GM18508 (cell line): ENCODE measurements at regions not wholly inside any gene's neighbourhood (a gene's known extent, or its start where the extent isn't known, plus 50 kb on each side); places are given as distances from the start of the nearest gene placed in this dataset.
"Not testable (repeated sequence)": the region's sequence is repeated elsewhere in the genome, so short reads cannot be mapped to it uniquely, and the experiment has no call there.

ENCODE experiments used
- ATAC-seq: cut with Tn5 transposase; IDR thresholded peaks from one replicate; pipeline ENCODE4 v1.9.1; 2021; ENCODE audit warnings: moderate number of reproducible peaks; ENCODE audit not compliant: insufficient read depth, unreplicated experiment

GRCh38 chr13:56659041-56659471 lies 481.7 kb upstream of the PRR20A start:
- ATAC-seq, result no peak

DNA sequence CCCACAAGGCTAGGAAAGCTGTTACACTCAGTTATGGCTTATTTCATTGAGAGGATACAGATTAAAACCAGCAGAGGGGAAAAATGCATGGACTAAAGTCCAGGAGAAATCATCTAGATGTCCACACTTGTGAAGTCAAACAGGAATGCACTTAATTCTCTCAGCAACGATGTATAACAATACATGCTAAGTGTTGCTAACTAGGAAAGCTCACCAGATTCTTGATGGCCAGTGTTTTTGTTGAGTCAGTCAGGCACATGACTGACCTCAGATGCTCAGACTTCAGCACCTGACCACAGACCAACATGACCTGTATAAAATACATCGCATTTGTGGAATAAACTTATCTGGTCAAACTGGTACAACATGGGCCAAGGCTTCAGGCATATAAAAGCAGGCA lies 470.2 kb upstream of the PRR20A start:
- no peak for ATAC-seq

- no peak for ATAC-seq
Measured at GRCh38 chr13:56681404-56681803, 459.3 kb upstream of the PRR20A start.

DNA sequence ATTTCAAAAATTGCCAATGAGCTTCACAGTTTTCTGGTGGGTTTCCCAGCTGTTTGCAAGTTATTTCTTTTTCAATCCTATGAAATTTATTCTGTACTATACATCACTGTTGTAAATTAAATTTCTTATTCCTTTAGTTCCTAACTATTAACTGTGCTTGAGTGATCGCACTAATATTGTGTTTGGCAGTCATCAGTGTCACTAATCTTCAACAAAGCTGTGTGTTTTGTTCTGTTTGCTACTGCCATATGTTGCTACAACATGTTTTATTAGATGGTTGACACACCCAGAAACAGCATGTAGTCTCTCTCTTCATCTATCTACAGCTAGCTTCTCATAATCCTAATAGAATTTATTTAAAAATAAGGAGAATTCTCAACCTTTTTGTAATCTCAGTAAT lies 453.6 kb upstream of the PRR20A start:
- ATAC-seq, result no peak

DNA sequence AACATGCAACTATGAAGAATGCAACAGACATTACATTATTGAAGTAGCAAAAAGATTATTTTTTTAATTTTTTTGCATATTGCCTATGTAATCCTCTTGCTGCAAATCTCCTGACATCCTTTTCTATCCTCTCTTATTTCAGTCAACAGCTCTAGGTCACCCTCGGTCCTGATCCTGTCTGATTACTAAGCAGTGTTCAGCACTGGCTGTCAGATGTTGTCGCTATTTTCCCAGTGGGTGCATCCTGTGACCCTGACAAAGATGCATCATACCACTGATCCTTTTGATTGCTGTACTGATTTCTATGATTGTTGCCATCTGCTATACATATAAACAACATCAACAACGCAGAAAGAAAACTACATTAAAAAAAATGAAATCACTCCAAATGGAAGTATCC lies 443.7 kb upstream of the PRR20A start:
- no peak for ATAC-seq

DNA sequence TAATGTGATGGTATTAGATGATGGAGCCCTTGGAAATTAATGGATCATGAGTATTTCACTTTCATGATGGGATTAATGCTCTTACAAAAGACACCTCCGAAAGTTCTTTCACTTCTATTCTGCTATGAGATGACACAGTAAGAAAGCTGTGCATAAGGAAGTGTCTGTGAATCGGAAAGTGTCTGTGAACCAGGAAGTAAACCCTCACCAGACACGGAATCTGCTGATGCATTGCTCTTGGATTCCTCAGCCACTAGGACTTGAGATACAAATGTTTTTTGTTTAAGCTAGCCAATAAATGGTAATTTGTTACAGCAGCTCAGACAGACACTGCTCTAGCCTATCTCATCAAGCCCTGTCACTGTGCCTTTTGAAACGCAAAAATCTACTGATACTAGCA lies 440.4 kb upstream of the PRR20A start:
- no peak for ATAC-seq

DNA sequence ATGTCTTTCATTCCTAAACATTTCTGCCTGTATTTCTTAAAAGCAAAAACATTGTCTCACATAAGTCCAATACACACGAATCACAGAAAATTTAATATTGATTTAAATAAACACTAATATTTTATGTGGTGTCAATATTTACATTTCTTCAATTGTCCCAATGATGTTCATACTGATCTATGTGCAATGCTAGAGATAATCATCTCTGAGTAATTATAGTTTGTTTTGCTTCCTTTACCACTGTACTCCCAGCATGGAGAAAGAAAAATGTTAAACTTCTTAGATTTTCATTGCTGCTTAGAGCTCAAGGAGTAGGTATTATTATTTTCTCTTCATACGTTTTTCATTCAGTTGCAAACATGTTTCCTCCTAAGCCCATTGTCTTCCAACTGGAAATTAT lies 434.2 kb upstream of the PRR20A start:
- no peak for ATAC-seq

DNA sequence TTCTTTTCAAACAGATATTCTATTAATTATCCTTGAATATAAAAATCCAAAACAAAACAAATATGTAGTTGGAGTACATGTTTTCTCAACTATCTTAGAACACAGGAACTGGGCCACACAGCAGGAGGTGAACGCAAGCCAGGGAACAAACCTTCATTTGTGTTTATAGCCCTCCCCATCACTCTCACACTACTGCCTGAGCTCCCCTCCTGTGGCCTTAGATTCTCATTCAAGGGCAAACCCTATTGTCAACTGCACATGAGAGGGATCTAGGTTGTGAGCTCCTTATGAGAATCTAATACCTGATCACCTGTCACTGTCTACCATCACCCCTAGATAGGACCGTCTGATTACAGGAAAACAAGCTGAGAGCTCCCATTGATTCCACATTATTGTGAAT lies 427.1 kb upstream of the PRR20A start:
- no peak for ATAC-seq

DNA sequence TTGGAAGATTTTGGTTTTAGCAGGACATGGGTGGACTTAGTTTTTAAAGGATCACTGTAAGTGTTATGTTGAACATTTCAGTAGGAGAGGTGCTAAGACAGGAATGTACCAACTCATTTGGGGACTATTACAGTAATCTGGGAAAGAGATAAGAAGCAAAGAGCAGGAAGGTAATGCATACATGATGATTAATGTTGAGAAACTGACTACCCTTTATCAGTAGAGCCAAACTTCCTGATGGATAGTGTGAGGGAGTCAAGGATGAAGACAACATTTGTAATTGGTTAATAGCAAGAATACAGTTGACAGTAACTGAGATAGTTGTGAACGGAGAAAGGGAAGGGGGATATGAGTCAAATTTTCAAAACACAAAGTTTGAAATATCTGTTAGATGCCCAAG lies 421.9 kb upstream of the PRR20A start:
- no peak for ATAC-seq

GRCh38 chr13:56720841-56721240 lies 419.9 kb upstream of the PRR20A start:
- no peak for ATAC-seq

DNA sequence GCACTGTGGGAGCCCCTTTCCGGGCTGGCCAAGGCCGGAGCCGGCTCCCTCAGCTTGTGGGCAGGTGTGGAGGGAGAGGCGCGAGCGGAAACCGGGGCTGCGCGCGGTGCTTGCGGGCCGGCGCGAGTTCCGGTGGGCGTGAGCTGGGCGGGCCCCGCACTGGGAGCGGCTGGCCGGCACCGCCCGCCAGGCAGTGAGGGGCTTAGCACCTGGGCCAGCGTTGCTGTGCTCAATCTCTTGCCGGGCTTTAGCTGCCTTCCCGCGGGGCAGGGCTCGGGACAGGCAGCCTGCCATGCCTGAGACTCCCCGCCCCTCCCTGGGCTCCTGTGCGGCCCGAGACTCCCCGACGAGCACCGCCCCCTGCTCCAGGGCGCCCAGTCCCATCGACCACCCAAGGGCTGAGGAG lies 405.2 kb upstream of the PRR20A start:
- ATAC-seq, result no peak

- ATAC-seq, result no peak
Measured at GRCh38 chr13:56736966-56737365, 403.8 kb upstream of the PRR20A start.

GRCh38 chr13:56752636-56753035 lies 388.1 kb upstream of the PRR20A start:
- no peak for ATAC-seq

GRCh38 chr13:56755181-56755935 lies 385.4 kb upstream of the PRR20A start:
- no peak for ATAC-seq

GRCh38 chr13:56763333-56763732 lies 377.4 kb upstream of the PRR20A start:
- ATAC-seq, result not testable (repeated sequence)

- no peak for ATAC-seq
Measured at GRCh38 chr13:56773148-56773547, 367.6 kb upstream of the PRR20A start.

- ATAC-seq, result no peak
Measured at GRCh38 chr13:56789527-56789926, 351.2 kb upstream of the PRR20A start.

DNA sequence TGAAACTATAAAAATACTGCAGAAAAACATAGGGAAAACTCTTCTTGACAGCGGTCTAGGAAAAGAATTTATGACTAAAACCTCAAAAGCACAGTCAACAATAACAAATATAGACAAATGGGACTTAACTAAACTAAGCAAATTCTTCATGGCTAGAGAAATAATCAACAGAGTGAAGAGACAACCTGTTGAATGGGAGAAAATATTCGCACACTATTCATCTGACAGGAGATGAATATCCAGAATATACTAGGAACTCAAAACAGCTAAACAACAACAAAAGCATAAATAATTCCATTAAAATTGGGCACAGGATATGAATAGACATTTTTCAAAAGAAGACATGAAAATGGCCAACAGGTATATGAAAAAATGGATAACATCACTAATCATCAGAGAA lies 303.6 kb upstream of the PRR20A start:
- no peak for ATAC-seq

DNA sequence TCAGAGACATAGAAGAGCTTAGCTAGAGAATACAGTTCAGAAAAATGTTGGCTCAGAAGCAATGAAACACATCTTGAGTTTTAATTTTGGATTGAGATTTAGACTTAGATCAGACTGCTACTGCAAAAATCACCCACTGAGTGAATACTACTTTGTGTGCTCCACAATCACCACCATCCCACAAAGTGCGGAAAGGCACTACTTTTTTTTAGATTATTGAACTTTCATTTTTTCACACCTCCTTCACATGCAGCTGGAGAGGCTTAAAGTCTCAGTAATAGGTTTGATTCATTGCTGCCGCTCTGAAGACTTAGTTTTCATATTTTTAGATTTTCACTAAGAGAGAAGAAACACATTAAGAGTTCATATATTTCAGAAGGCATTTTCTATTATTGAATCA lies 289.9 kb upstream of the PRR20A start:
- no peak for ATAC-seq

DNA sequence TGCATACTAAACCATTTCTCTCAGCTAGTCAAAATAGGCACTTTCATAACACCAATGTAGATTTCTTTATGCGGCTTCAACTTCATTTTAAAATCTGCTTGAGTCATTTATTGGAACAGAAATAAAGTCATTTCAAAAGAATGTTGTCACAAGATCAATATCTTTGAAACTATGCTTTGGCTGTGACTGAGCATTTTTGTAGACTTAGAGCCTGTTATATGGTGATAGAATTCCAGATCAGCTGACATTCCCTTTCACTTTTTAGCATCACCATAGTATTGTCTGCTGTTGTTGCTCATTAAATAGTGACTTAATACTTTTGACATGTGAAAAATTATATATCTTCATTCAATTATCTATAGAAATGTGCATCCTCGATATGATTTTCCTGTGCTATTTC lies 279.2 kb upstream of the PRR20A start:
- no peak for ATAC-seq

DNA sequence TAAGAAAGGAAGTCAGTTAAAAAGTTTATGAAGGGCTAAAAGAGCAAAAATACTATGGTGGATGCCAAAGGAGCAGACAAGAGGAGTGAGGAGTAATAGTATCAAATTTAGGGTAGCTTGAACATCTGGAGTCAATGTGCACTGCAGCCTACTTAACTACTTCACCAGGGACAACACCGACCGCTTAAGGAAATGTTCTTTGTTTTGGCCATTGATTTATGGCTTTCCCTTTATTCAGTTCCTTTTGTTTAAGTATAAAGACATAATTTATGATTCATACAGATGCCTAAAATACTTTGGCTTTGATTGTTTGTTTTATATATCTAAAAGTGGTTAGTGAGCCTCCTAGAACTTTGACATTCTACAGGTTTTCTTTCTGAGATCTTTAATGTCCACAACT lies 276.3 kb upstream of the PRR20A start:
- ATAC-seq, result no peak

DNA sequence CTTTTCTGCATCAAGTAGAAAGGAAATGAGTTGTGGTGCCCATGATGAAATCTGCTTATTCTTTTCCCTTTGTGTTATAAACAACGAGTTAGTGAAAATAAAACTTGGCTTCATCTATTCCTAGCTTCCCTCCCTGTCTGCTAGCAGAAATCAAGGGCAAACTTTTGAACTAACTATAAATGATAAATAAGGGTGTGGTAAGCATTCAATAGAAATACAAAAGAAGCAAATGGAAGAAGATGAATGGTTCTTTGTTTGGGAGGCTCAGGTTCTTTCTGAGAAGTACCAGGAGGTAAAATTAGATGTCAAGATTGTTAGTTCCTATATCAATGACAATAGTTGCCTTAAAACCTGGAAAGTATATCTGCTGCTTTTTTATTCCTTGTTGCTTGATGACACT lies 275.3 kb upstream of the PRR20A start:
- ATAC-seq, result no peak

DNA sequence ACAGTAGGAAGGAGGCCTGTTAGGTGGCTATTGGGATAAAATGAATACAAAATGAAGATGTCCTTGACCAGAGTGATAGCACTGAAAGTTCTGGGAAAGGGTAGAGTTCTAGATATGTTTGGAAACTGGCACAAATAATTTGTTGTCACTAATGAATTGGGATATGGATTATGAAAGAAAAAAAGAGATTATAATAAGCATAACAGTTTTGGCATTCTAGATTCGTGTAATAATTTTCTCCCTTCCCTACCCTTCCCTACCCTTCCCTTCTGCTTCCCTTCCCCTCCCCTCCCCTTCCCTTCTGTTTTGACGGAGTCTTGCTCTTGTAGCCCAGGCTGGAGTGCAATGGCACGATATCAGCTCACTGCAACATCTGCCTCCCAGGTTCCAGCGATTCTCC lies 271.0 kb upstream of the PRR20A start:
- no peak for ATAC-seq
